Ishikawa (cell line): ENCODE measurements at regions not wholly inside any gene's neighbourhood (a gene's known extent, or its start where the extent isn't known, plus 50 kb on each side); places are given as distances from the start of the nearest gene placed in this dataset.

Experiments
- CEBPB ChIP-seq: IDR thresholded peaks from 2 replicates; pipeline ENCODE4 v1.6.1; 2012
- EP300 ChIP-seq: IDR thresholded peaks from 2 replicates; pipeline ENCODE4 v1.6.1; 2012; ENCODE audit warnings: borderline replicate concordance
- FOXM1 ChIP-seq: IDR thresholded peaks from 2 replicates; pipeline ENCODE4 v1.6.1; 2012; ENCODE audit warnings: low read depth, borderline replicate concordance
- MAX ChIP-seq: IDR thresholded peaks from 2 replicates; pipeline ENCODE4 v1.6.1; 2012
- RAD21 ChIP-seq: IDR thresholded peaks from 2 replicates; pipeline ENCODE4 v1.6.1; 2012; ENCODE audit warnings: low read depth
- REST ChIP-seq: IDR thresholded peaks from 2 replicates; pipeline ENCODE4 v1.6.1; 2012; ENCODE audit warnings: low read depth, mild to moderate bottlenecking
- TAF1 ChIP-seq: IDR thresholded peaks from 2 replicates; pipeline ENCODE4 v1.6.1; 2012; ENCODE audit warnings: low read depth, mild to moderate bottlenecking
- TCF12 ChIP-seq: IDR thresholded peaks from 2 replicates; pipeline ENCODE4 v1.6.1; 2012; ENCODE audit warnings: low read depth
- YY1 ChIP-seq: IDR thresholded peaks from 2 replicates; pipeline ENCODE4 v1.6.1; 2012; ENCODE audit warnings: low read depth
- ZBTB7A ChIP-seq: IDR thresholded peaks from 2 replicates; pipeline ENCODE4 v1.6.1; 2012; ENCODE audit warnings: low read depth

- TF ChIP-seq MAX (no peak), FOXM1 (no peak), YY1 (no peak), TAF1 (no peak), REST (no peak), RAD21 (no peak), CEBPB (no peak), ZBTB7A (no peak), TCF12 (no peak), EP300 (no peak)
These were observed 373.0 kb downstream of the ZEB2 start for GRCh38 chr2:144146876-144147275.
